ENCODE measurements at regions not wholly inside any gene's neighbourhood (a gene's known extent, or its start where the extent isn't known, plus 50 kb on each side); places are given as distances from the start of the nearest gene placed in this dataset.
"Not testable (repeated sequence)": the region's sequence is repeated elsewhere in the genome, so short reads cannot be mapped to it uniquely, and the experiment has no call there.

DNA sequence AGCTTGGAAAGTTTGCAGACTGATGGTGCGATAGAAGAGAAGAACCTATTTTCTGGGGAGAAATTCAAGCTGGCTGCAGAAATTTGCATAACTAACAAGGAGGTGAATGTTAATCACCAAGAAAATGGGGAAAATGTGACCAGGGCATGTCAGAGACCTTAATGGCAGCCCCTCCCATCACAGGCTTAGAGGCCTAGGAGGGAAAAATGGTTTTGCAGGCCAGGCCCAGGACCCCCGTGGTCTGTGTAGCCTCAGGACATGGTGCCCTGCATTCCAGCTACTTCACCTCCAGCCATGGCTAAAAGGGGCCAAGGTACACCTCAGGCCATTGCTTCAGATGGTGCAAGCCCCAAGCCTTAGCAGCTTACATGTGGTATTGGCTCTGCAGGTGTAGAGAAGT, 207.1 kb upstream of the CXorf66 start:
- no peak for DNase-seq (ENCODE audit: low read depth in 2 of 2, low spot score in 1 of 2)

DNA sequence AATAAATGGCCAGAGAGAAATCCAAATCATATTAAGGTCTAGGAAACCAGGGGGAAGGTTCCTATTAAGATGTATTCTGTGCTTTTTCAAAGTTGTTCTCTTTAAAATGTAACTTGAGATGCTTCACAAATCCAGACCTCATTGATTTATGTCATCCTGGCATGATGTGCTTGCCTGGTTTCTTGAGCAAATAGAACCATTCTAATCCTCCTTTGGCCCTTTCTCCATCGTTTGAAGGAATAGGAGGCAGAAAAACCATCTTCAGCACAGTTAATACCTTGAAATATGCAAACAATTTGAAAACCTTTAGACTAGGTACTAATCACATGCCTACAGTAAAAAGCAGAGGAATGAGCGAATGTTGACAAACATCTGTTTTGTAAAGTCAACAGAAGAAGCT, 202.2 kb upstream of the CXorf66 start:
- no peak for DNase-seq (ENCODE audit: low read depth in 2 of 2, low spot score in 1 of 2)

DNA sequence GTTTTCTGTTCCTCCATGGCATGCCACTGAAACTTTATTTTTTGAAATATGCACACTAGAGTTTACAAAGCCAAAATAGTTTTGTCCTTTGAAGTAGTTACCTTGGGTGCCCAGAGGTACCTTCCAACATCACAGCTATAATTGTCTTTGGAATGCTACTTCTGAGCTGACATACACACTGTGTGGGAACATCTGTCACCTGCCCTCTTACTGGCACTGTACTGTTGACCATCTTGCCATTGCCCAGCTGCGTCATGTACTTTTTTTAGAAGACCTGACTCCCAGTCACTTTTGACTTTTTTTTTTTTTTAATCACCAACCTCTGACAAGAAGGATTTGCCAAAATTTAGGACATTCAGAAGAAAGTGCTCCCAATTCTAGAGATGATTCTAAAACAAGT, 200.5 kb upstream of the CXorf66 start:
- no peak for DNase-seq (ENCODE audit: low read depth in 2 of 2, low spot score in 1 of 2)

DNA sequence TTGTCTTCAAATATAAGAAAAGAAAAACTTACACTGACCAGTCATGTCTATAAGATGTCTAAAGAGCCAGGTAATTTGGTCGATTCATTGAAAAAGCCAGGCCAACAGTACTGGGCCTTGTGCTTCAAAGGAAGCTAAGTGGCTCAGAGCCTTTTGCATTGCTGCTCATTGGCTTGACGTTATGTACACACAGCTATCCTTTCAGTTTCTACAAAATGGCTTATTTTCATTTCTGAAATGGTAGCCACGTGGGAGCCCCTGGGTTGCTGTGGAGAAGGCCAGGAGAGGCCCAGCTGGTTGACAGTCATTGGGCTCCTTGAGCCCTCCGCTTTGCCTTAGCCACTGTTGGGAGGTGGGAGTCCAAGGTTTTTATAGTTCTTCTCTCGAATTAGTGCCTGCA, 199.1 kb upstream of the CXorf66 start:
- DNase-seq (ENCODE audit: low read depth in 2 of 2, low spot score in 1 of 2): no peak

DNA sequence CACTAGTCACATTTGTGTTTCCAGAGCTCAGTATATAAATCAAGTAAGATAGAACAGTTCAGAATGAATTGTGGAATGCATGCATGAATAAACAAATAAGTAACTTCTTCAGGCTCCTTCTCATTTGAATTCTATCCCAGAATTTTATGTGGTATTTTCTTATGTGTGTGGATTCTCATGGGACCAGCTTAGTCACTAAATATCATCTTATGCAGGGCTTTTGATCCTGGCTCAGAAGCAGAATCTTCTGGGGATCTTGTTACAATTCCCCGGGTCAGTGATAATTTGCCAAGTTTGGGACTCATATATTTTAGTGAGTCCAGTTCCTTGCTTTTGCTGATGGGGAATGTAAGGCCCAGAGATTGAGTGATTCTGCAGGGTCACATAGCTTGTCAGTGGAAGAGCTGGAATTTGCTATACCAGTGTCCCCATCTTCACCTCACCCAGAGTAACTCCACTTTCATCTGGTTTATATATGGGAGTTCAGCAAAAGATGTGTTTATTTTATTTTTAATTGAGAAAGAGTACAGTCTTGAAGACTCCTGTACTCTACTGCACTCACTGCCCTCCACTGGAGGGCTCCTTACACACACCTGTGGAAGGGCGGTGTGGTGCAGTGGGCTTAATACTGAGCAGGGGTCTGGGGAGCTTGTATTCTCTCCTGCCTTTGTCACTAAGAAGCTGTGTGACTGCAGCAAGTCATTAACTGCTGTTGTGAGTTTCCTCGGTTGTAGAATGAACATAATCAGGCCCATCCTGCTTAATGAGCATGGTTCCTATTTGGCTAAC, 198.2 kb upstream of the CXorf66 start:
- no peak for DNase-seq (ENCODE audit: low read depth in 2 of 2, low spot score in 1 of 2)

DNA sequence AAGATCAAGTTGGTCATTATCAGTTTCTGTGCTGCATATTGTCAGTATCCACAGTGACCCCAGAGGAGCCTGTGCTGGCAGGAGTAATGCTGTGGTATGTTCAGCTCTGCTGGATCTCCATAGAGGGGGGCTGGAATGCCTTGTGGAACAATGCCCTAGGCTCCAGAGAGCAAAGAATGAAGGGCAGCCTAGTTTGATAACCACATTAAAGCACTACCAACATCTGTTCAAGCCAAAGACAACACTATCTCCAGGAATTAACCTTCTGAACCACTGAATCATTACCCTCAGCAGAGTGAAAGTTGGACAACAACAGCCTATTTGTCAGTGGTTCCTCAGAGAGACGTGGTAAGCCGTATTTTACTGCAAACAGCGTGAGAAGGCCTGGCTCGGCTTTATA, 192.3 kb upstream of the CXorf66 start:
- no peak for DNase-seq (ENCODE audit: low read depth in 2 of 2, low spot score in 1 of 2)

DNA sequence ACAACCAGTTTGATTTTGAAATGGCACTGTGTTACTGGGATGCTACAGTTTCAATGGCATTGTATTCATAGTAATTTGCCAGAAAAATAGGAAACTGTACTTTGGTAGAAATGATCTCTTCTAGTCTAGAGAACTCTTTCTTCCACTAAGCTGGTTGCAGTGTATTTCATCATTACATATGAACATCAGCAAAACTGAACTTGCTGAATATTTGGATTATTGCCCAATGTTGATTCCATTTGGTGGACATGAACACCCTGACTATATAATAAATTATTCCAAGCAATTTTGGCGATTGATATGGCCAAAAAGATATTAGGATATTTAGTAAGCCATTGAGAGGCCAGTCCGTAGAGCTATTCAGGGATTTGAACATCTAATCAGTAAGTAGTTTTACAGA, 191.8 kb upstream of the CXorf66 start:
- DNase-seq (ENCODE audit: low read depth in 2 of 2, low spot score in 1 of 2): no peak

DNA sequence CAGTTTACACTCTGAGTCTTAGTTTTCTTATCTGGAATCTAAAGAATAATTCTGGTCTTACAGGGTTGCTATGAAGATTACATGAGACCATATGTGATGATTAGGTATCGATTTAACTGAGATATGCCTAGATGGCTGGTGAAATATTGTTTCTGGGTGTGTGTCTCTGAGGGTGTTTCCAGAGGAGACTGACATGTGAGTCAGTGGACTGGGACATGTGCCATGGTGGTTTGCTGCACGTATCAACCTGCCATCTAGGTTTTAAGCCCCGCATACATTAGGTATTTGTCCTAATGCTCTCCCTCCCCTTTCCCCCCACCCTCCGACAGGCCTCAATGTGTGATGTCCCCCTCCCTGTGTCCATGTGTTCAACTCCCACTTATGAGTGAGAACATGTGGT, 186.0 kb upstream of the CXorf66 start:
- DNase-seq (ENCODE audit: low read depth in 2 of 2, low spot score in 1 of 2): no peak

DNA sequence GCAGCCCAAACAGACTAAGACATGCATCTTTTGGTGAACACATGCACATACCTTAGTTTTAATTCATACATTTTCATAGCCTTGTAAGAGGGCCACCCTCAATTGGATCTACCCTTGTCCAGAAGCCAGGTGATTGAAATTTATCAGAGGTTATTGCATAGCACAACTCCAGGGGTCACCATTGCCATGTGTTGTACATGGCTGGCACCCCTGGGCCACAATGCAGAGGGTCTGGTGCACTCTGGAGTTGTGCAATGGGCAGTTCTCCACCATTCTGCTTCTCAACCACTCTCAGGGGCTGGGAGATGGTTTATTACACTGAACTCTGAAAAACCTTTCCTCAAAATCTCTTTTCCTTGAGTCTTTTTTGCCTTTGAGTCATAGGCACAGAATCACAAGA, 184.4 kb upstream of the CXorf66 start:
- DNase-seq (ENCODE audit: low read depth in 2 of 2, low spot score in 1 of 2): no peak

DNA sequence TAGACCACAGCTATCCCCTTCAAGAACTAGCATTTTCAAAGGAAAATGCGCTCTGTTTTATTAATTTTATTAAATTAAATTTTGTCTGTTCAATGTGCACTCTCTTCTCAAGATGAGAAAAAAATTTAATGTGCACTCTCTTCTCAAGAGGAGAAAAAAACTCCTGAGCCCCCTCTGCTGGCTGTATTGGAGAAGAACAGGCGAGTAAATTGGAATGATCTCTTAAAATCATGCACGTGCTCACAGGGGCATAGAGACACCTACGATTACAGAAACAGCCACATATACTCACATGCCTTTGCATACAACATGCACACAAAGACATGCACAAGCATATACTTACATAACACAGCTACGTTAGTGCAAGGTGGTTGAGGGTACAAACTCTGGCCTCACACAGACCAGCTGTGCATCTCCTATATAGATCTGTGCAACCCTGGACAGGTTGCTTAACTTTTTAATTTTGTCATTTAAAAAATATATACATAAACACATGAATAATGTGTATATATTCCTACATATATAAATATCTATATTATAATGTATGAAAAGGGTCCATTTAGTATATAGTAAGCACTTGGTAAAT, 176.2 kb upstream of the CXorf66 start:
- DNase-seq (ENCODE audit: low read depth in 2 of 2, low spot score in 1 of 2): no peak

DNA sequence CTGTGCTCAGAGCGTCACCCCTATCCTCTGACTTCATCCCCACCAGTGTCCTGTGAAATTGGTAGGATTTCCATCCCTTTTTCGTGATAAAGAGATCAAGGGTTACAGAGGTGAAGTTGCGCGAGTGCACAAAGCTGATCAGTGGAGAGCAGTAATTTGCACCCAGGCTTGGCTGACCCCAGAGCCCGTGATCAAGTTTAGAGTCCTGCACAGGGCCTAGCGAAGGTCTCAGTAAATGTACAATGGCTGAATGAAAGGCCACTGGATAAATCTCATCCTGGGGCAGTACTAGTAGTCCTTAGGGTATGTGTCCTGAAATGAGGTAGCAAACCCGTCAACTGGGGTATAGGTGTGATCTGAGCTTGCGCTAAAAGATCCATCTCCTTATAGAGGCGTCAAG, 173.2 kb upstream of the CXorf66 start:
- DNase-seq (ENCODE audit: low read depth in 2 of 2, low spot score in 1 of 2): not testable (repeated sequence)

DNA sequence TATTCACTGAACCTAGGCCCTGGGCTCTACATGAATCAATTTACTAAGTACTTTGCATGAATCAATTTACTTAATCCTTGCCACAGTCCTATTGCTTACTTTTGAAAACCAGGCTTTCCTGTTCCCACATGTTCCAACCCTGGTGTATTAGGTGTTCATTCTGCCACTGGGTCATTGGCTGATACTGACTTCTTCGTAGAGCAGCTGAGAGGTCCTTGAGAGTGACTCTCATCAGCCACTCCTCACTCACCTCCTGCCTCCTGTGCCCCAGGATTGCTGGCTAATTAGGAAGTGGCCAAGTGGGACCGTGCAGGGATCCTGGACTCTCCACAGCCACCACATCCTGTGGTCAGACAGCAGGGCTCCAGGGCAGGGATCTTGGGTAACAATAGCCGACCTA, 172.7 kb upstream of the CXorf66 start:
- not testable (repeated sequence) for DNase-seq (ENCODE audit: low read depth in 2 of 2, low spot score in 1 of 2)

DNA sequence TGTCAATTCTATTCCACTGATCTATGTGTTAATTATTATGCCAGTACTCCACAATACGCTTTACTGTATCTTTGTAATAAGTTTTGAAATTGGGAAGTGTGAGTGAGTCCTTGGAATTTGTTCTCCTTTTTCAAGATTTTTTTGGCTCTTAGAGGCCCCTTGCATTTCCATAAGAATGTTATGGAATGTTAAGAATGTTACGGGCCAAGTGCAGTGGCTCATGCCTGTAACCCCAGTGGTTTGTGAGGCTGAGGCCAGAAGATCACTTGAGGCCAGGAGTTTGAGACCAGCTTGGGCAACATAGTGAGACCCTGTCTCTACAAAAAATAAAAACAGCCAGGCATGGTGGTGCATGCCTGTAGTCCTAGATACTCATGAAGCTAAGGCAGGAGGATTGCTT, 167.6 kb upstream of the CXorf66 start:
- DNase-seq (ENCODE audit: low read depth in 2 of 2, low spot score in 1 of 2): no peak

DNA sequence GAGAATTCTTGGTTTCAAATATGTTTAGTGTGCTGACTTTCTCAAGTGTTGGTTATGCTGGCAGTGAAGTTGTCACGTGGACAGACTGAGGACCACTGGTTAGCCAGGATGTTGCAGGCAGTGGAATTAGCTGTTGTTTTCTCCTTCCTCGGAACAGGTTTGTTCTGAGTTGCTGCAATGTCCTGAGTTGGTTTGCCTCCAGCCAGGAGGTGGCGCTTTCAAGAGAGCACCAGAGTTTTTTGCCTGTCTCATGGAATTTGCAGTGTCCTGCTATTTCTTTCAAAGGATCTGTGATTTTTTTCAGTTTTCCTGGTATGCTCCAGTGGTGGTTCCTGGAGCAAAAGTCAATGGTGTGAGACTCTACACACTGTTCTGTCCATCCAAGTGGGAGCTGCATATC, 158.1 kb upstream of the CXorf66 start:
- DNase-seq (ENCODE audit: low read depth in 2 of 2, low spot score in 1 of 2): no peak

DNA sequence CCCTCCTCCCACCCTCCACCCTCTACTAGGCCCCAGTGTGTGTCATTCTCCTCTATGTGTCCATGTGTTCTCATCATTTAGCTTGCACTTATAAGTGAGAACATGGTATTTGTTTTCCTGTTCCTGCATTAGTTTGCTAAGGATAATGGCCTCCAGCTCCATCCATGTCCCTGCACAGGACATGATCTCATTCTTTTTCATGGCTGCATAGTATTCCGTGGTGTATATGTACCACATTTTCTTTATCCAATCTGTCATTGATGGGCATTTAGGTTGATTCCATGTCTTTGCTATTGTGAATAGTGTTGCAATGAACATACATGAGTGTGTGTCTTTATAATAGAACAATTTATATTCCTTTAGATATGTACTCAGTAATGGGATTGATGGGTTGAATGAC, 148.7 kb upstream of the CXorf66 start:
- DNase-seq (ENCODE audit: low read depth in 2 of 2, low spot score in 1 of 2): not testable (repeated sequence)

DNA sequence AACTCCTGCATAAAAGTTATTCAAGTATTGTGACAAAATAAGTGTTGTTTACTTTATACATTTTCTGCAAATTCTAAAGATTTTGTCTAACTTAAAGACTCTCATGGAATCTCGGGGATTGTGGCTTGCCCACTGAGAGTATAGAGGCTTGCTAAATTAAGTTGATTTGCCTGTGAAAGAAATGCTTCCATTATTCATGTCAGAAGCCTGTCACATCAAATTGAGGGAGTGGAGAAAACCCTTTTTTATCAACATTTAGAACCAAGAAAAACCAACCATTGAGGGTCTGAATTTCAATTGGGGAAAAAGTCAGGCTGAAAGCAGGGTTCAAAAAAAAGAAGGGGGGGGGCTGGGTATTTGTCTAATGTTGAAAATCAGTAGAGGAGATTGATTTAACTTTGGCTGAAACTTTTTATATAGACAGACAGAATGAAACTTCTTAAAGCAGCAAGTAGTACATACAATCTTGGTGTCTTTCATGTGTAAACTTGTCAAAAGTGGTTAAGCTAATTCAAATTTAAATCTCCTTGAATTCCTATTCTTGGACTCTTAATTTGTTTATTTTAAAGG, 144.8 kb upstream of the CXorf66 start:
- no peak for DNase-seq (ENCODE audit: low read depth in 2 of 2, low spot score in 1 of 2)

DNA sequence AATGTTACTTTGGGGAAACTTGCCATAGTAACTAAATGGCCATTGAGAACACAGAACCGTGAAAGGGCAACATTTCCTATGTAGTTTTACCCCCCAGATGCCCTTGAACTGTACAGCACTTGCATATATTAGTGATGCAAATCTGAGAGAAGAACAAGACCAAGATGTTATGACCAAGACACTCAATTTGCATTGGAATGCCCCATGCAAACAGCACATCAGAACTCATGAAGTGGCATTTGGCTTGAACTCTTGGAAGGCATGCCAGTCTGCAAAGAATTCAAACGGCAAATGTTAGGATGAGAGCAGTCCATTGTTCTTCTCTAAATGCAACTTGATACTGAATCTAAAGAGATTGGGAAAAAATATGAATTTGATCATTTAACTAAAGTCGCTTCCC, 139.4 kb upstream of the CXorf66 start:
- no peak for DNase-seq (ENCODE audit: low read depth in 2 of 2, low spot score in 1 of 2)

DNA sequence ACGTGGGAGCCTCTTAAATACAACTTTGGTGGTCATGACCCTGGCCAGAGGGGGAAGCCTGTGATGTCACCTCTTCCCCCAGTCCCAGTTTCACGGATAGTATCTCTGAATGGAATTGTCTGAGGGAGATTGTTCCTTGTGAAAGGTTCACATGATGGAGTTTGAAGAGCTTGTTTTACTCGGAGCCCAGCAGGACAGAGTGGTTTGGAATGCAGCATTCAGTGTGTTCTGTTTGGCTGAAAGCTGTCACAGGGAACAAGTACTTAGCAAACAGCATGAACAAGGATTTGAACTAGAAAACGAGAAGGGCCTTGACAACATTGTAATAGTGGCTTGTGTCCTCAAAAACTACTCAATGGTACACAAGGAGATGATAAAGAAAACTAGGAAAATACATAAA, 133.9 kb upstream of the CXorf66 start:
- no peak for DNase-seq (ENCODE audit: low read depth in 2 of 2, low spot score in 1 of 2)

DNA sequence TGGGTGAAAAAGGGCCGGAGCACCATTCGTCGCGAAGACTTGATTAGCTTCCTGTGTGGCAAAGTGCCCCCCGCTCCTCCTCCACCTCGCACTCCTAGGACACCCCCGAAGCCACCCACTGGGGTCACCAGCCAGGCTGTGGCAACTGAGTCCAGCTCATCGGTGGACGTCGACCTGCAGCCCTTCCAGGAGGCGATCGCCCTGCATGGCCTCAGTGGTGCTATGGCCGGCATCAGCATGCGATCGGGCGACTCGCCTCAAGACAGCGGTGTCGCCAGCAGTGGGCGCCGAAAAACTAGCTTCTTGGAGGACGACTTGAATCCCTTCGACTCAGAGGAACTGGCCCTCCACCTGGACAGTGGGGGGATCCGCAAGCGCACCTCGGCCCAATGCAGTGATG, 126.8 kb upstream of the CXorf66 start:
- no peak for DNase-seq (ENCODE audit: low read depth in 2 of 2, low spot score in 1 of 2)

DNA sequence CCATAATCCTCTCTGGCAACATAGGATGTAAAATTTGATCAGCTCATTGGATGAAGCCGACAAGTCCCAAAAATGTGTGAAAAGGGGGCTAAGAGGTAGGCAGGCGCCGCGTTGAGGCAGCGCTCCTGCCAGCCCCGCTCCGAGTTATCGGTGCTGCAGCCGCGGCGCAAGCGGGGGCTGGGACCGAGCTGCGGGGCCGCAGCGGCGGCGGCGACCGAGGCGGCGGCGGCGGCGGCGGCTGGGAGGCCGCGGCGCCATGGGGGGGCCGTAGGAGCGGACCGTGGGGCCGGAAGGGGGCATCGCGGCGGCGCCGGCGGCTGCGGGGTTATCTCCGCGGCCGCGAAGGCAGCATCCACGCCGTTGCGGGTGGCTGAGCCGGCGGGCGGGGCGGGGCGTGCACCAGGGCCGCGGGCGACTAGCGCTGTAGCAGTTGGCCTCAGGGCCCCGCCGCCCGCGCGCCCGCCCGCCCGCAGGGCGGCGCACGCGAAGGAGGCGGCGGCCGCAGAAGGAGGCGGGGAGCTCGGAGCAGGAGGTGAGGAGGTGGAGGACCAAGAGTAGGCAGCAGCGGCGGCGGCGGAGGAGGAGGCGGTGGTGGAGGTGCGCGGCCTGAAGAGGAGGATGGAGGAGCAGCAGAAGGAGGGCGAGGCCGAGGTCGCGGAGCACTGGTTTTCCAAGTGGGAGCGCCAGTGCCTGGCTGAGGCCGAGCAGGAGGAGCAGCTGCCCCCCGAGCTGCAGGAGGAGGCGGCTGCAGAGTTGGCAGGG, 126.0 kb upstream of the CXorf66 start:
- no peak for DNase-seq (ENCODE audit: low read depth in 2 of 2, low spot score in 1 of 2)

DNA sequence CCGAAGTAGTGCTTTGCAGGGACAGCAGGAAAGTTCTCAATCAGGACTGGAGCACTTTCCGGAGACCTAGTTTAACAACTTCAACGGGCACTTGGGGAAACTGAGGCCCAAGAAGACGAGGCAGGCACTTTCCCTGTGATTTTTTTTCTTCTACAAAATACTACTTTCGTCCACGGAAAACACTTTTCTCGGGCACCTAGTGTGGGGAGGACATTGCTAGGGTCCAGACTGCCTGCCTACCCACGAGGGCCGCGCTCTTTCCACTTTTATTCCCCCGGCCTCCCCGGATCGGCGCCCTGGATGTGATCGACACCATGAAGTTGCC, 125.4 kb upstream of the CXorf66 start:
- no peak for DNase-seq (ENCODE audit: low read depth in 2 of 2, low spot score in 1 of 2)

DNA sequence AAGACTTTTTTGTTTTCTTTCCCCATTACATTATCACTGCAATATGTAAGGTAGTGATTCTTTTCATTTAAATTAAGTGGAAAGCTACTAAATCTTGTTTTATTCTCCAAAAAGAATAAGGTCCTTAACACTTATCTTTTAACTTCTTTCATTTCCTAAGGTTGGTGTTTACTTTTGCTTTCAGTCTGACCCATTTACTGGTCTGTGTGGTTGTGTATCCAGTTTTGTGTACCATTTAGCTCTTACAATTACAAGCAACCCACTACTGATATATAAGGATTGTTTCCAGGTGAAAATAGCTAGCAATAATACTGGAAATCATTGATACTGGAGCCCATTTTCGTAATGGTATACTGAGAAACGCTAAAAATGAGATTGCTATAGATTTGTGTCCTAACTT, 123.1 kb upstream of the CXorf66 start:
- DNase-seq (ENCODE audit: low read depth in 2 of 2, low spot score in 1 of 2): no peak

Measured in stimulated activated CD8-positive, alpha-beta memory T cell treated with anti-CD3 and anti-CD28 coated beads, Interleukin-4, amount 100 ng/mL, for 1 hour (primary cell).